Neuron (in vitro differentiated cells): ENCODE measurements at regions not wholly inside any gene's neighbourhood (a gene's known extent, or its start where the extent isn't known, plus 50 kb on each side); places are given as distances from the start of the nearest gene placed in this dataset.
"Not testable (repeated sequence)": the region's sequence is repeated elsewhere in the genome, so short reads cannot be mapped to it uniquely, and the experiment has no call there.

ENCODE experiments used
- H2AFZ ChIP-seq: one replicate; pipeline ENCODE4 v1.6.1; 2013; ENCODE audit warnings: low read depth, mild to moderate bottlenecking, inconsistent platforms, low read length, moderate library complexity
- H3K27me3 ChIP-seq: one replicate; pipeline ENCODE4 v1.6.1; 2013; ENCODE audit warnings: low read length; ENCODE audit not compliant: insufficient read depth
- H3K36me3 ChIP-seq: one replicate; pipeline ENCODE4 v1.6.1; 2013; ENCODE audit warnings: low read length; ENCODE audit not compliant: insufficient read depth
- H3K4me1 ChIP-seq: one replicate; pipeline ENCODE4 v1.6.1; 2013; ENCODE audit warnings: low read length; ENCODE audit not compliant: insufficient read depth
- H3K4me3 ChIP-seq: 2 replicates; pipeline ENCODE4 v1.5.1; 2013; ENCODE audit warnings: mild to moderate bottlenecking, low read length, moderate library complexity
- H3K9me3 ChIP-seq: one replicate; pipeline ENCODE4 v1.6.1; 2013; ENCODE audit warnings: low read length

- Histone ChIP-seq H3K4me3 (no peak overlapping the region), H3K4me1 (no peaks in the 10 kb centered on the region), H3K9me3 (no peaks in the 10 kb centered on the region), H2AFZ (no peak overlapping the region), H3K27me3 (no peaks in the 10 kb centered on the region), H3K36me3 (no peaks in the 10 kb centered on the region)
These were observed 448.9 kb upstream of the FAR2 start for GRCh38 chr12:28700161-28700560.

- no peaks in the 10 kb centered on the region for H3K36me3 ChIP-seq
- H3K9me3 ChIP-seq, result no peaks in the 10 kb centered on the region
- H2AFZ ChIP-seq, result no peak overlapping the region
- H3K27me3 ChIP-seq, result no peaks in the 10 kb centered on the region
- H3K4me1 ChIP-seq, result no peaks in the 10 kb centered on the region
- H3K4me3 ChIP-seq, result no peak overlapping the region
These were observed 444.5 kb upstream of the FAR2 start for GRCh38 chr12:28704477-28705169.

GRCh38 chr12:28708918-28709371, 440.1 kb upstream of the FAR2 start:
- H2AFZ ChIP-seq, result no peak overlapping the region
- no peak overlapping the region for H3K4me3 ChIP-seq
- H3K27me3 ChIP-seq, result no peaks in the 10 kb centered on the region
- H3K4me1 ChIP-seq, result no peaks in the 10 kb centered on the region
- H3K36me3 ChIP-seq, result no peaks in the 10 kb centered on the region
- no peaks in the 10 kb centered on the region for H3K9me3 ChIP-seq

- Histone ChIP-seq H3K27me3 (no peaks in the 10 kb centered on the region), H2AFZ (no peak overlapping the region), H3K4me1 (no peaks in the 10 kb centered on the region), H3K9me3 (no peaks in the 10 kb centered on the region), H3K4me3 (no peak overlapping the region), H3K36me3 (no peaks in the 10 kb centered on the region)
These were observed 438.9 kb upstream of the FAR2 start for GRCh38 chr12:28709986-28710685.

GRCh38 chr12:28710882-28711281, 438.2 kb upstream of the FAR2 start:
- no peak overlapping the region for H3K4me3 ChIP-seq
- H3K36me3 ChIP-seq, result no peaks in the 10 kb centered on the region
- no peaks in the 10 kb centered on the region for H3K4me1 ChIP-seq
- H3K27me3 ChIP-seq, result no peaks in the 10 kb centered on the region
- H2AFZ ChIP-seq, result no peak overlapping the region
- no peaks in the 10 kb centered on the region for H3K9me3 ChIP-seq

- Histone ChIP-seq H3K4me3 (no peak overlapping the region), H3K36me3 (no peaks in the 10 kb centered on the region), H2AFZ (no peak overlapping the region), H3K9me3 (no peaks in the 10 kb centered on the region), H3K4me1 (no peaks in the 10 kb centered on the region), H3K27me3 (no peaks in the 10 kb centered on the region)
These were observed 437.7 kb upstream of the FAR2 start for GRCh38 chr12:28711421-28711820.

- H3K36me3 ChIP-seq, result no peaks in the 10 kb centered on the region
- no peaks in the 10 kb centered on the region for H3K27me3 ChIP-seq
- H2AFZ ChIP-seq, result no peak overlapping the region
- H3K4me1 ChIP-seq, result no peaks in the 10 kb centered on the region
- no peaks in the 10 kb centered on the region for H3K9me3 ChIP-seq
- no peak overlapping the region for H3K4me3 ChIP-seq
These were observed 406.3 kb upstream of the FAR2 start for GRCh38 chr12:28742791-28743190.

- Histone ChIP-seq H2AFZ (no peak overlapping the region), H3K4me1 (no peaks in the 10 kb centered on the region), H3K4me3 (no peak overlapping the region), H3K9me3 (no peaks in the 10 kb centered on the region), H3K36me3 (no peaks in the 10 kb centered on the region), H3K27me3 (no peaks in the 10 kb centered on the region)
These were observed 402.2 kb upstream of the FAR2 start for GRCh38 chr12:28746734-28747325.

GRCh38 chr12:28750946-28751685, 398.0 kb upstream of the FAR2 start:
- Histone ChIP-seq H3K9me3 (peaks cover 2% of the 10 kb centered on the region), H3K4me3 (no peak overlapping the region), H3K36me3 (no peaks in the 10 kb centered on the region), H2AFZ (no peak overlapping the region), H3K27me3 (no peaks in the 10 kb centered on the region), H3K4me1 (no peaks in the 10 kb centered on the region)

- peaks cover 2% of the 10 kb centered on the region for H3K9me3 ChIP-seq
- H3K36me3 ChIP-seq, result no peaks in the 10 kb centered on the region
- H3K4me1 ChIP-seq, result peaks cover 6% of the 10 kb centered on the region
- H2AFZ ChIP-seq, result no peak overlapping the region
- H3K27me3 ChIP-seq, result no peaks in the 10 kb centered on the region
- no peak overlapping the region for H3K4me3 ChIP-seq
These were observed 394.1 kb upstream of the FAR2 start for GRCh38 chr12:28755027-28755426.

- Histone ChIP-seq H3K27me3 (no peaks in the 10 kb centered on the region), H3K36me3 (no peaks in the 10 kb centered on the region), H3K9me3 (peaks cover 2% of the 10 kb centered on the region), H3K4me1 (peaks cover 6% of the 10 kb centered on the region), H2AFZ (no peak overlapping the region), H3K4me3 (no peak overlapping the region)
These were observed 389.7 kb upstream of the FAR2 start for GRCh38 chr12:28759333-28759732.

- not testable (repeated sequence) for H3K27me3 ChIP-seq, H3K9me3 ChIP-seq, H3K4me1 ChIP-seq, H2AFZ ChIP-seq, H3K36me3 ChIP-seq, H3K4me3 ChIP-seq
These were observed 388.8 kb upstream of the FAR2 start for GRCh38 chr12:28760040-28760903.
